ENCODE measurements at regions not wholly inside any gene's neighbourhood (a gene's known extent, or its start where the extent isn't known, plus 50 kb on each side); places are given as distances from the start of the nearest gene placed in this dataset.

GRCh38 chr10:121355161-121355560, 243.1 kb downstream of the FGFR2 start:
- TF ChIP-seq, protein P1, sequence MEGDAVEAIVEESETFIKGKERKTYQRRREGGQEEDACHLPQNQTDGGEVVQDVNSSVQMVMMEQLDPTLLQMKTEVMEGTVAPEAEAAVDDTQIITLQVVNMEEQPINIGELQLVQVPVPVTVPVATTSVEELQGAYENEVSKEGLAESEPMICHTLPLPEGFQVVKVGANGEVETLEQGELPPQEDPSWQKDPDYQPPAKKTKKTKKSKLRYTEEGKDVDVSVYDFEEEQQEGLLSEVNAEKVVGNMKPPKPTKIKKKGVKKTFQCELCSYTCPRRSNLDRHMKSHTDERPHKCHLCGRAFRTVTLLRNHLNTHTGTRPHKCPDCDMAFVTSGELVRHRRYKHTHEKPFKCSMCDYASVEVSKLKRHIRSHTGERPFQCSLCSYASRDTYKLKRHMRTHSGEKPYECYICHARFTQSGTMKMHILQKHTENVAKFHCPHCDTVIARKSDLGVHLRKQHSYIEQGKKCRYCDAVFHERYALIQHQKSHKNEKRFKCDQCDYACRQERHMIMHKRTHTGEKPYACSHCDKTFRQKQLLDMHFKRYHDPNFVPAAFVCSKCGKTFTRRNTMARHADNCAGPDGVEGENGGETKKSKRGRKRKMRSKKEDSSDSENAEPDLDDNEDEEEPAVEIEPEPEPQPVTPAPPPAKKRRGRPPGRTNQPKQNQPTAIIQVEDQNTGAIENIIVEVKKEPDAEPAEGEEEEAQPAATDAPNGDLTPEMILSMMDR (IDR thresholded peaks at IDR 0.05): no peak
- no peak for TF ChIP-seq POLR2A (IDR thresholded peaks at IDR 0.05)
